SJCRH30 (cell line): ENCODE measurements at regions not wholly inside any gene's neighbourhood (a gene's known extent, or its start where the extent isn't known, plus 50 kb on each side); places are given as distances from the start of the nearest gene placed in this dataset.

Experiments used
- DNase-seq, 2 experiments: peaks; one replicate each; pipeline ENCODE4 v3.0.0-alpha.2; 2015 to 2020
- H3K27ac ChIP-seq: fragments of 250-450 bp; sonication (Bioruptor Pico); 2 replicates; pipeline ENCODE4 v1.5.1; 2020; ENCODE audit warnings: mild to moderate bottlenecking, moderate library complexity
- H3K27me3 ChIP-seq: fragments of 250-450 bp; sonication (Bioruptor Pico); 2 replicates; pipeline ENCODE4 v1.5.1; 2020; ENCODE audit warnings: mild to moderate bottlenecking, moderate library complexity
- H3K36me3 ChIP-seq: fragments of 250-450 bp; sonication (Bioruptor Pico); 2 replicates; pipeline ENCODE4 v1.5.1; 2020; ENCODE audit warnings: mild to moderate bottlenecking, moderate library complexity
- H3K4me1 ChIP-seq: fragments of 250-450 bp; sonication (Bioruptor Pico); 2 replicates; pipeline ENCODE4 v1.5.1; 2020; ENCODE audit warnings: mild to moderate bottlenecking, moderate library complexity
- H3K4me3 ChIP-seq: fragments of 250-450 bp; sonication (Bioruptor Pico); 2 replicates; pipeline ENCODE4 v1.5.1; 2020; ENCODE audit warnings: mild to moderate bottlenecking, moderate library complexity
- H3K9me3 ChIP-seq: fragments of 250-450 bp; sonication (Bioruptor Pico); replicated peaks from 2 replicates; pipeline ENCODE4 v1.5.1; 2020; ENCODE audit warnings: mild to moderate bottlenecking, moderate library complexity

DNA sequence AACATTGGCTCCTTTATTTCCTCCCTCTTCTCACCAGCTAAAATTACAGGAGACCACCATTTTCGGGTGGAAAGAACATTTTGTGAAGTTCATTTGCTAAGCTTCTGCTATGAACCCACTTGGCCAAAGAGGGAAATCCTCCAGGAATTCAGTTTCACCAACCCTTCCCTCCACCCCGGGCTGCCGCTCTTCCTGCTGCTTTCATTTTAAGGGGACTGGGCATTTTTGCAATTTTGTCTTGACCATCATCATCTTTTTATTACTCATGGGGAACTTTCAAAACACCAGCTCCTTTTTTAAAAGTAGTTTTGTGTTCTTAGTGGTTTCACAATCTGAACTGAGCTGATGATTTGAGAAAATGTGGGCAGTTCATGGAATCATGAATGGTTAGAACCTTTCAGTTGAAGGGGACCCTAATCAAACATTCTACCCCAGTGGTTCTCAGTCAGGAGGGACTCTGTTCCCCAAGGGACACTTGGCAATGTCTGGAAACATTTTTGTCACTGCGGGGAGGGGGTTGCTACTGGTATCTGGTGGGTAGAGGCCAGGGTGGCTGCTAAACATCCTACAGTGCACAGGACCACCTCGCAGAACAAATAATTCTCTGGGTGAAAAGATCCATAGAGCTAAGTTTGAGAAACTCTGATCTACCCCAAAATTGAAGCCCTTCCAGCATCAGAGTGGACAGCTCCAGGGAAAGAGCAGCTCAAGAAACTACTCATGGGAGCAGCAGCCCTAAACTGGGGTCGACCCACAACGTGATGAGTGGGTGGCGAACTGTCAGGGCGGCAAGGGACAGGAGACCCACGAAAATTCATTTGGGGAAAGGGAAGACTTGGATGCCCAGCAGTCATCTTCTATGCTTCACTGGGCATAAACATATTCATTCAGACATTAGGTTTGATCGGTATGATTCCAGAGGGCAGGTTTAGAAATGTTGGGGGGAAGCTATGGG lies 92.9 kb downstream of the ACKR3 start:
- Histone ChIP-seq H3K4me1 (peaks cover 16% of the 10 kb centered on the region; the same call in 1 of the 2 replicates), H3K27ac (no peak overlapping the region), H3K36me3 (no peaks in the 10 kb centered on the region), H3K4me3 (no peak overlapping the region), H3K27me3 (no peaks in the 10 kb centered on the region), H3K9me3 (no peaks in the 10 kb centered on the region; the same call in 1 of the 2 replicates)
- DNase-seq = no peak

- no peak for DNase-seq
- Histone ChIP-seq H3K27ac (no peak overlapping the region), H3K36me3 (no peaks in the 10 kb centered on the region), H3K4me3 (no peak overlapping the region), H3K9me3 (no peaks in the 10 kb centered on the region; the same call in 1 of the 2 replicates), H3K4me1 (peaks cover 16% of the 10 kb centered on the region; the same call in 1 of the 2 replicates), H3K27me3 (no peaks in the 10 kb centered on the region)
Observed at GRCh38 chr2:236663287-236664101, 93.9 kb downstream of the ACKR3 start.

DNA sequence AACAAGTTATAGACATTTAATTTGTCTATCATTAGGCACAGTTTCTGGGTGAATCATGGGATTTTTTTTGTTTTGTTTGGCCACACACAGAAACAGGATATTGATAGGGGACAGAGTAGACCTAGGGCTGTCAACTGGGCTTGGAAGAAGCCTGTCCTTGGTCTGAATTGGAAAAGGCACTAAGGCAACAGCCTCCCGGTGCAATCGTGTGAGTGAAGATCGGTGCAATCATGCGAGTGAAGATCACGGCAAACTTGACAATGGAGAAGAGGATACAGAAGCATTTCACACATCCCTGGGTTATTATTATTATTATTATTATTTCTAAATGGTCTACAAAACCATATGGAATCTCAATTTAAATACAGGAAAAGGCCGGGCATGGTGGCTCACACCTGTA lies 94.5 kb downstream of the ACKR3 start:
- no peak overlapping the region for H3K27ac ChIP-seq
- peaks cover 16% of the 10 kb centered on the region; the same call in 1 of the 2 replicates for H3K4me1 ChIP-seq

GRCh38 chr2:236665101-236665500 lies 95.5 kb downstream of the ACKR3 start:
- Histone ChIP-seq H3K27me3 (no peaks in the 10 kb centered on the region), H3K9me3 (no peaks in the 10 kb centered on the region; the same call in 1 of the 2 replicates), H3K4me3 (no peak overlapping the region), H3K36me3 (no peaks in the 10 kb centered on the region), H3K27ac (no peak overlapping the region), H3K4me1 (peaks cover 16% of the 10 kb centered on the region; the same call in 1 of the 2 replicates)
- DNase-seq = no peak

More for the DNA sequence above, 94.5 kb downstream of the ACKR3 start:
- Histone ChIP-seq H3K4me3 (no peak overlapping the region), H3K36me3 (no peaks in the 10 kb centered on the region), H3K9me3 (no peaks in the 10 kb centered on the region; the same call in 1 of the 2 replicates), H3K27me3 (no peaks in the 10 kb centered on the region)
- no peak for DNase-seq

GRCh38 chr2:236665572-236666118 lies 96.0 kb downstream of the ACKR3 start:
- Histone ChIP-seq H3K27me3 (no peaks in the 10 kb centered on the region), H3K4me3 (no peak overlapping the region), H3K4me1 (peaks cover 11% of the 10 kb centered on the region; the same call in 1 of the 2 replicates), H3K9me3 (no peaks in the 10 kb centered on the region; the same call in 1 of the 2 replicates), H3K27ac (no peak overlapping the region), H3K36me3 (no peaks in the 10 kb centered on the region)
- DNase-seq = no peak

- Histone ChIP-seq H3K4me1 (peaks cover 6% of the 10 kb centered on the region; the same call in 1 of the 2 replicates), H3K36me3 (no peaks in the 10 kb centered on the region), H3K27me3 (no peaks in the 10 kb centered on the region), H3K9me3 (no peaks in the 10 kb centered on the region; the same call in 1 of the 2 replicates), H3K4me3 (no peak overlapping the region), H3K27ac (no peak overlapping the region)
- no peak for DNase-seq
Observed at GRCh38 chr2:236666646-236667204, 97.1 kb downstream of the ACKR3 start.

- Histone ChIP-seq H3K4me1 (peaks cover 7% of the 10 kb centered on the region; the same call in 1 of the 2 replicates), H3K36me3 (no peaks in the 10 kb centered on the region), H3K4me3 (no peak overlapping the region), H3K27me3 (no peaks in the 10 kb centered on the region), H3K9me3 (no peaks in the 10 kb centered on the region; the same call in 1 of the 2 replicates), H3K27ac (no peak overlapping the region)
- DNase-seq = no peak
Observed at GRCh38 chr2:236667526-236667925, 97.9 kb downstream of the ACKR3 start.

DNA sequence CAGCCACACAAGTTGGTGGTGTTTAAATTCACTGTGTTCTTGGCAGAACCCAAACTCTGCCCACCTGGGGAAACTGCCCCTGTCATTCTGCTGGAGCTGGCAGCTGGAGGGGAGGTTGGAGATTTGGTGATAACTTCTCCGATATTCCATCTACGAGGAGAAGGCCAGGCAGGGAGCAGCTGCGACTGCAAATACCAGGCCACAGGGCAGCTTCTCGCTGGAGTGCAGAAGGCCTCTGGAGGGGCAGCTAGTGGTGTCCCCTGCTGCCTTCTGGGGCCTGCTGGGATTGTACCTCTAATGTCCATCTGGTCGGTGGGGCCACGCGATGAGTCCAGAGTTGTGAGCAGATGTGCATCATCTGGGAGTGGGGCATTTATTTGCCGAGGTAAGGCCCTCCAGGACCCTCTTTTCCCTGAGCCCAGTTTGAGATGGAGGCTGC lies 98.9 kb downstream of the ACKR3 start:
- no peak overlapping the region for H3K27ac ChIP-seq
- H3K9me3 ChIP-seq = no peaks in the 10 kb centered on the region; the same call in 1 of the 2 replicates
- no peaks in the 10 kb centered on the region for H3K27me3 ChIP-seq
- DNase-seq = no peak
- no peaks in the 10 kb centered on the region for H3K36me3 ChIP-seq
- H3K4me1 ChIP-seq = peaks cover 7% of the 10 kb centered on the region; the same call in 1 of the 2 replicates
- H3K4me3 ChIP-seq = no peak overlapping the region

DNA sequence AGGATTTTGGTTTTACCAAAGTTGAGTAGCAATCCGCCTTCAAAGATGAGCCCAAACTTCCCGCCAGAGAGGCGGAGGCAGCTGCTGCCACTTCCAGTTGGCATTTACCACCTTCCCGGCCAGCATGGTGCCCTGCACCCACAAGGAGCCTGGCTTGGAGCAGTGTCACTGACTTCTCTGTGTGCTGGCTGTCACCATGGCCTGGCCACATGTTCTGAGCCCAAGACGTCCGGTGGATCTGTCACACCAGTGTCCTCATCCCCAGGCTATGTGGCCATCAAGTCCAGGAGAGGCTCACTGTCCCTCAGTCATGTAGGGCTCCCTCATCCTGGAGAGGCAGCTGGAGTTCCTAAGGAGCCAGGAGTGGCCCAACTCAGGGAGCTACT lies 100.6 kb downstream of the ACKR3 start:
- no peaks in the 10 kb centered on the region; the same call in 1 of the 2 replicates for H3K9me3 ChIP-seq
- no peaks in the 10 kb centered on the region for H3K36me3 ChIP-seq
- no peak for DNase-seq
- H3K4me1 ChIP-seq = peaks cover 7% of the 10 kb centered on the region; the same call in 1 of the 2 replicates
- no peak overlapping the region for H3K4me3 ChIP-seq
- H3K27me3 ChIP-seq = no peaks in the 10 kb centered on the region
- no peak overlapping the region for H3K27ac ChIP-seq

DNA sequence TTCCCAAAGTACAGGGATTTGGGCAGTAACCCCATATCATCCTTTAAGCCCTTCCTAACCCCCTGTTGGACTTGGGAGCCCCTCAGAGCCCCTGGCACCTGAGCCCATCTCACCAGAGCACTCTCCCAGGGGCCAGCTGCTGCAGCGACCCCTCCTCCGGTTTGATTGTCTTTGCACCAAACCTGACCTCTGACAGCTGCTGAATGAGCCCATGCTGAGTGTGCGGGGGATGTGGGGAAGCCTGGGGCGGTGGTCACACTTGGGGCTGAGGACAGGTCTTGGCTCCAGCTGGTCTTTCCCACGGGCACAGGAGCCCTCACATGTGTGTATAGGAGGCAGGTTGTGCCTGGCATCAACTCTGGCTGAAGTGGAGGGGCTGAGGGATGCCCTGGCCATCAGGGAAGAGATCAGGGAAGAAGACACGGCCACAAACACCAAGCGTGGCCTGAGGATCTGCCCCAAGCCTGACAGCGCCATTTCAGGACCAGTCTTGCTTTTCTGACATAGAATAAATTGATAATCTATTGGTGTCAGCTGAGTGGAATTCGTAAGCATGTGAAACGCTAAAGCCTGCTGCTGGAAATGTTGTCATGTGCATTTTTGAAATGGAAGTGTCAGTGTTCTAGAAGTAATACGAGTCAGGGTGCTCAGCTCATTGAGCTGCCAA lies 102.4 kb downstream of the ACKR3 start:
- H3K9me3 ChIP-seq = no peaks in the 10 kb centered on the region
- H3K4me3 ChIP-seq = no peak overlapping the region
- no peaks in the 10 kb centered on the region for H3K27me3 ChIP-seq
- H3K36me3 ChIP-seq = no peaks in the 10 kb centered on the region
- peaks cover 7% of the 10 kb centered on the region; the same call in 1 of the 2 replicates for H3K4me1 ChIP-seq
- no peak overlapping the region for H3K27ac ChIP-seq
- DNase-seq = no peak

DNA sequence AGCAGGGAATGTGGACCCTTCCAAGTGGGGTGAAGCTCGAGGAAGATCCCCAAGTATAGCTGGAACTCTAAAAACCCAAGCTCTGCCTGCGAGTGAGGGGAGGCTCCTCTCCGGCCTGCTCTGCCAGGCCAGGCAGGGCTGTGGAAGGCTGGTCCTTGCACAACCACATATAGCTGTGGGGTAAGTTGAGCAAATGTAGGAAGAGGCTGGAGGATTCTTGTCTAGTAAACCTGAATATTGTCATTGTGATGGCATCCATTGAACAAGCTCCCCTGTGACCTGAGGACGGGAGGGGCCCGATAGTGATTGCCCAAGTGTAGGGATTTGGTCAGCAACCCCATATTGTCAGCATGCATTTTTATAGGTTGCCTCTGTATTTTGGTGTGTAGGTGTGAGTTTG lies 103.0 kb downstream of the ACKR3 start:
- no peak for DNase-seq
- Histone ChIP-seq H3K9me3 (no peaks in the 10 kb centered on the region), H3K27me3 (no peaks in the 10 kb centered on the region), H3K4me1 (peaks cover 7% of the 10 kb centered on the region; the same call in 1 of the 2 replicates), H3K27ac (no peak overlapping the region), H3K4me3 (no peak overlapping the region), H3K36me3 (no peaks in the 10 kb centered on the region)

GRCh38 chr2:236673126-236673822 lies 103.6 kb downstream of the ACKR3 start:
- Histone ChIP-seq H3K9me3 (no peaks in the 10 kb centered on the region), H3K36me3 (no peaks in the 10 kb centered on the region), H3K4me3 (no peak overlapping the region), H3K4me1 (peaks cover 7% of the 10 kb centered on the region; the same call in 1 of the 2 replicates), H3K27me3 (no peaks in the 10 kb centered on the region), H3K27ac (no peak overlapping the region)
- no peak for DNase-seq

GRCh38 chr2:236673823-236674185 lies 104.2 kb downstream of the ACKR3 start:
- DNase-seq = no peak
- peaks cover 7% of the 10 kb centered on the region; the same call in 1 of the 2 replicates for H3K4me1 ChIP-seq
- no peak overlapping the region for H3K4me3 ChIP-seq
- no peaks in the 10 kb centered on the region for H3K36me3 ChIP-seq
- no peak overlapping the region for H3K27ac ChIP-seq
- H3K9me3 ChIP-seq = no peaks in the 10 kb centered on the region
- no peaks in the 10 kb centered on the region for H3K27me3 ChIP-seq
